HG02759 (cell line): ENCODE measurements at regions not wholly inside any gene's neighbourhood (a gene's known extent, or its start where the extent isn't known, plus 50 kb on each side); places are given as distances from the start of the nearest gene placed in this dataset.

Source experiments
- ATAC-seq: cut with Tn5 transposase; IDR thresholded peaks from one replicate; pipeline ENCODE4 v1.9.1; 2021; ENCODE audit warnings: mild to moderate bottlenecking, moderate library complexity; ENCODE audit not compliant: unreplicated experiment

DNA sequence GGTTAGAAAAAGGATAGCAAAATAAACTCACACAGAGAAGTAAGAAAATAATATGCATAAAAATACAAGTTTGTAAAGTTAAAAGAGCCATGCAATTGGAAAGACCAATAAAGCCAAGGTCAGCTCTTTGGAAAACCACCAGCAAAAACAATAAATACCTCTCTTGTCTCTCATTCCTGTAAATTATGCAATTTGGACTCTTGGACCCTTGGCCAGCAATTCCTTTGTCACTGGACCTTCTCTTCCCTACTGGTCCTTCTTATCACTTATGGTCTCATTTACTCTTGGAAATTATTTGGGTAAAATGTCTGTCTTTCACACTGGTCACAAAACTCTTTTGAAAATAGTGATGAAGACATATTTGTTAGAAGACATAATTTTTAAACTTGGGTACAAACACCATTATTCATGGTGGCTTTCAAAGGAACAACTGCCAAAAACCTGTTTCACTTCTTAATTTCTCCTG, 379.5 kb downstream of the TMEM232 start:
- ATAC-seq: no peak

GRCh38 chr5:110347781-110348180, 378.7 kb downstream of the TMEM232 start:
- no peak for ATAC-seq

DNA sequence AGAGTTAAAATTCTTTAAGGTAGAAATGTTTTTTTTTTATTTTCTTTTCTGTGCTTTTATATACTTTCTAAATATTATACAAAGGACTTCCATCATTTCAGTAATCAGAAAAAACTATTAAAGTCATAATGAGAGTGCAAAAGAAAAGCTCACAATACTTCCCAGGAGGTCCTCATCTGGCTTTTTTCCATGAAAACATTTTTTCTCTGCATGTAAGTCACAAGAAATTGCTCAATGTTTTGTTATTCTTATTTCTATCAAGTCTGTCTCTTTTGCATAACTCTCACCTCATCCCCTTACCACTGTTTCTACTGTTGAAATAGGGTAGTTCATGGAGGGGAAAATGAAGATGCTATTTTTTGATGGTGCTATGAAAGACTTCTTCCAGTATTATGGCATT, 375.0 kb downstream of the TMEM232 start:
- no peak for ATAC-seq

DNA sequence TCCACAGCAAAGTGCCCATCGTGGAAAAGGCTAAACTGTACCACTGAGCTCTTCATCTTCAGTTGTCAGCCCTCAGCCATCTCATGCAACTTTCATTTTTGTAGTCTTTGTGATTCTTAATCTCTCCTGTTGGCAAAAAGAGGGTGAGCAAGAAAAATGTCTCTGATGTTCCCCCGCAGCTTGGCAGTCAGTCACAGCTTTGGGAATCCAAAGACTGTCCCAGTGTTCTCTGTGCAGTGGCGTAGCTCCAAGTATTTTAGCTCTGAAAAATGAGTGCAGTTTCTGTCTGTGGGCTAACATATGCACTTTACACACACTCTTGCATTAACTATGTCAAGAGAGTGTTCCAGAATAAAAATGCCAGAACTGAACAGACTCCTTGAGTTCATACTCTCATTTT, 372.2 kb downstream of the TMEM232 start:
- ATAC-seq: no peak

DNA sequence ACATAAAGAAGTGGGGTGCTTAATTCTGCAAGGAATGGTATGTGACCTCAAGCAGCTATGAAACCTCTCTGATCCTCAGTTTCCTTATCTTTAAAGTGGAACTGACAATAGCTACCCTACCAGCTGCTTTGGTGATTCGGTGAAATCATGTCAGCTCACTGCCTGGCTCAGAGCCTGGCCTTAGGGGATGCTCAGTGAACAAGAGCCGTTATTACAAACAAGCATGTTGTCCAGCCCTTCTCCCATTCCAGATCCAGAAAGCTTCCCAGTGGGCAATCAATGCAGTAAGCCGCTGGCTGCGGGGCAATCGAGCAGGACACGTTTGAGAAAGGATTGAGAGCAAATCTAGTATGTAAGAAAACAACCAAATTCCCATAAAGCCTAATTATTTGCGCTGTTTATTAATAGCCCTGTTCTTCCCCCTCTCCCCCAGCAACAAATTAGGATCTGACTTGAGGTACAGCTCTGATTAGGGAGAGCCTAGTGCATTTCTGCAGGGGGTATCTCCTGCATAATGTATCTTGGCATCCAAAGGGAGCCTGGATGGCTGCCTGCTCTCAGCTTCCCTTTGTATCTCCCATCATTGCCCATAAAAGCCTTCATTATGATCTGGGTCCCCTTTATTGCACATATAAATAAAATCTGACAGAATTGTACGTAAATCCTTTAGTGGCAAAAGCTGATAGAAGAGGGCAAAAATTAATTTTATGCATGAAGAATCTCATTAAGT, 371.4 kb downstream of the TMEM232 start:
- ATAC-seq: no peak

DNA sequence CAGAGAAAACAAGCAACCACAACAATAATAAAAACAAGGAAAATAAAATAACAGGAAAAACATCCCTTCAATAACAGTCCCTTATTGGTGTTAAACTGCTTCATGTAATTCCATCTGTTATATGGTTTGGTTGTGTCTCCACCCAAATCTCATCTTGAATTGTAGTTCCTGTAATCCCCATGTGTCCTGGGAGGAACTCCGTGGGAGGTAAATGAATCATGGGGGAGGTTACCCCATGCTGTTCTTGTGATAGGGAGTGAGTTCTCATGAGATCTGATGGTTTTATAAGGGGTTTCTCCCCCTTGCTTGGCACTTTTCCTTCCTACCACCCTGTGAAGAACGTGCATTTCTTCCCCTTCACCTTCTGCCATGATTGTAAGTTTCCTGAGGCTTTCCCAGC, 369.8 kb downstream of the TMEM232 start:
- no peak for ATAC-seq

DNA sequence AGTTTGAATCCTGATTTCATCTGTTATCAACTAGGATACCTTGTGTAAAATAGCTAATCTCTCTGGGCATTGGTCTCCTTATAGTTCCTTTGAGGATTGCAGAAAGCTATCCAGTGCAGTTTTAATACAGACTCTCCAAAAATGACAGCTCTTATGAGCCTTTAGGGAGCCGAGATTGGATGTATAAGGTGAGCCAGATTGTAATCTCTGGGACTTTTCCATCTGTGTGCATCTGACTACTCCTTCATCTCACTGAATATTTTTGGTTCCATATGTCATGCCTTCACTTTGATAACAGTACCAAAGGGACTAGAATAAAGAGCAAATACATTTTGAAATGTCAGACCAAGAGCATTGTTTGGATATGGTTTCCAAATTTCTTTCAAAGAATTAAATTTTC, 367.2 kb downstream of the TMEM232 start:
- ATAC-seq: no peak

DNA sequence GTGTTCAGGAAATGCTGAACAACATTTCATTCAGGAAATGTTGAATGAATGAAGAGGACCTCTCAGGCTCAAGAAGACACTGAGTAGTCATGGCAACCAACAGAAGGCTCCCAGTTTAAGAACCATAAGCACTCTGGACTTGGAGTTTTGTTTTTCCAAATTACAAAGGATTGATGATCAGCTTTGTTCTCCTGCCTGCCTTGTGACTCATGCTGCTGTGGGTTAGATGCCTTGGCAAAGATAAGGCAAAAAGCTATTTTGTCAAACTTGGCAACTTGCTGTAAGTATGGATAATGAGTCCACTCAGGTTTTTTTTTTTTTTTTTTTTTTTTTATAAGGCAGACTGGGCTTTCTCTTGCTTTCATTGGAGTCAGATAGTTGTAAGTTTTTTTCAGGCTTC, 365.0 kb downstream of the TMEM232 start:
- ATAC-seq: no peak

GRCh38 chr5:110362261-110362660, 364.2 kb downstream of the TMEM232 start:
- no peak for ATAC-seq

GRCh38 chr5:110366716-110367115, 359.8 kb downstream of the TMEM232 start:
- ATAC-seq: no peak
